H9 (cell line): ENCODE measurements at regions not wholly inside any gene's neighbourhood (a gene's known extent, or its start where the extent isn't known, plus 50 kb on each side); places are given as distances from the start of the nearest gene placed in this dataset.

Experiments
- DNase-seq: peaks from one replicate; pipeline ENCODE4 v3.0.0-alpha.2; 2017
- H2AFZ ChIP-seq: one replicate; pipeline ENCODE4 v1.6.1; 2013; ENCODE audit warnings: mild to moderate bottlenecking, low read length, control low read depth, moderate library complexity
- H2AK5ac ChIP-seq: 2 replicates; pipeline ENCODE4 v1.6.1; 2013; ENCODE audit warnings: low read length, control low read depth, mixed read lengths; ENCODE audit not compliant: insufficient read length
- H2BK120ac ChIP-seq: one replicate; pipeline ENCODE4 v1.6.1; 2013; ENCODE audit warnings: low read depth, mild to moderate bottlenecking, low read length, control low read depth, inconsistent platforms; ENCODE audit not compliant: poor library complexity, severe bottlenecking
- H2BK12ac ChIP-seq: 2 replicates; pipeline ENCODE4 v1.6.1; 2013; ENCODE audit warnings: low read length, control low read depth, mixed read lengths, low read depth; ENCODE audit not compliant: insufficient read length
- H2BK15ac ChIP-seq: 2 replicates; pipeline ENCODE4 v1.6.1; 2013; ENCODE audit warnings: low read depth, low read length, control low read depth
- H2BK20ac ChIP-seq: one replicate; pipeline ENCODE4 v1.6.1; 2013; ENCODE audit warnings: low read depth, mild to moderate bottlenecking, low read length, control low read depth, inconsistent platforms; ENCODE audit not compliant: poor library complexity, severe bottlenecking
- H2BK5ac ChIP-seq: 2 replicates; pipeline ENCODE4 v1.6.1; 2013; ENCODE audit warnings: low read length, control low read depth, mixed read lengths; ENCODE audit not compliant: insufficient read length
- H3K14ac ChIP-seq: 2 replicates; pipeline ENCODE4 v1.6.1; 2013; ENCODE audit warnings: low read length, control low read depth; ENCODE audit not compliant: insufficient read depth
- H3K18ac ChIP-seq: 2 replicates; pipeline ENCODE4 v1.6.1; 2013; ENCODE audit warnings: low read depth, mild to moderate bottlenecking, mixed read lengths, low read length, control low read depth; ENCODE audit not compliant: insufficient read length
- H3K23ac ChIP-seq: 2 replicates; pipeline ENCODE4 v1.6.1; 2013; ENCODE audit warnings: low read length, control low read depth, mixed read lengths, low read depth; ENCODE audit not compliant: insufficient read length
- H3K23me2 ChIP-seq: 2 replicates; pipeline ENCODE4 v1.6.1; 2013; ENCODE audit warnings: low read depth, mild to moderate bottlenecking, mixed read lengths, low read length, control low read depth; ENCODE audit not compliant: insufficient read length, poor library complexity, severe bottlenecking
- H3K27ac ChIP-seq: 2 replicates; pipeline ENCODE4 v1.5.1; 2013; ENCODE audit warnings: low read length, control low read depth, mixed read lengths, low read depth; ENCODE audit not compliant: insufficient read length
- H3K27me3 ChIP-seq: 2 replicates; pipeline ENCODE4 v1.6.1; 2013; ENCODE audit warnings: low read length, control low read depth, inconsistent platforms; ENCODE audit not compliant: insufficient read depth
- H3K4ac ChIP-seq: 2 replicates; pipeline ENCODE4 v1.6.1; 2013; ENCODE audit warnings: low read depth, mild to moderate bottlenecking, control low read depth, inconsistent platforms, low read length, moderate library complexity
- H3K4me1 ChIP-seq: 2 replicates; pipeline ENCODE4 v1.6.1; 2013; ENCODE audit warnings: low read length, control low read depth, inconsistent platforms; ENCODE audit not compliant: insufficient read depth
- H3K4me2 ChIP-seq: 2 replicates; pipeline ENCODE4 v1.6.1; 2013; ENCODE audit warnings: low read length, control low read depth, mixed read lengths; ENCODE audit not compliant: insufficient read length, insufficient read depth
- H3K56ac ChIP-seq: 2 replicates; pipeline ENCODE4 v1.6.1; 2013; ENCODE audit warnings: low read depth, mild to moderate bottlenecking, mixed read lengths, low read length, control low read depth; ENCODE audit not compliant: insufficient read length
- H3K79me1 ChIP-seq: 2 replicates; pipeline ENCODE4 v1.6.1; 2013; ENCODE audit warnings: low read depth, mild to moderate bottlenecking, moderate library complexity, low read length, control low read depth, inconsistent platforms; ENCODE audit not compliant: insufficient read depth, poor library complexity, severe bottlenecking
- H3K79me2 ChIP-seq: 2 replicates; pipeline ENCODE4 v1.6.1; 2013; ENCODE audit warnings: low read length, control low read depth, inconsistent platforms; ENCODE audit not compliant: insufficient read depth
- H3K9ac ChIP-seq: 2 replicates; pipeline ENCODE4 v1.6.1; 2013; ENCODE audit warnings: low read length, control low read depth, mixed read lengths; ENCODE audit not compliant: insufficient read length; ENCODE audit errors: extremely low read depth
- H3K9me3 ChIP-seq: one replicate; pipeline ENCODE4 v1.6.1; 2013; ENCODE audit warnings: low read depth, low read length, inconsistent platforms; ENCODE audit not compliant: control insufficient read depth
- H3T11ph ChIP-seq: one replicate; pipeline ENCODE4 v1.6.1; 2013; ENCODE audit warnings: mild to moderate bottlenecking, low read length, control low read depth, inconsistent platforms
- H4K20me1 ChIP-seq: one replicate; pipeline ENCODE4 v1.6.1; 2013; ENCODE audit not compliant: control insufficient read depth, insufficient read length, insufficient read depth
- H4K5ac ChIP-seq: 2 replicates; pipeline ENCODE4 v1.6.1; 2013; ENCODE audit warnings: low read depth, mild to moderate bottlenecking, mixed read lengths, low read length, control low read depth; ENCODE audit not compliant: insufficient read length
- H4K8ac ChIP-seq: replicated peaks from 2 replicates; pipeline ENCODE4 v1.6.1; 2013; ENCODE audit warnings: low read length, control low read depth, mixed read lengths, low read depth; ENCODE audit not compliant: insufficient read length
- H4K91ac ChIP-seq: 2 replicates; pipeline ENCODE4 v1.6.1; 2013; ENCODE audit warnings: low read depth, mild to moderate bottlenecking, moderate library complexity, mixed read lengths, low read length, control low read depth; ENCODE audit not compliant: insufficient read length
- H3K27ac Mint-ChIP-seq, 3 experiments: 2 replicates in 2 of 3; 3 replicates in 1 of 3; pipeline ENCODE4 v1.8.0; 2020 to 2021; ENCODE audit warnings: mixed read lengths in 3 of 3, mild to moderate bottlenecking in 1 of 3, moderate library complexity in 1 of 3
- H3K27me3 Mint-ChIP-seq: 2 replicates; pipeline ENCODE4 v1.8.0; 2021; ENCODE audit warnings: low read depth, mild to moderate bottlenecking, moderate library complexity, mixed read lengths
- H3K36me3 Mint-ChIP-seq, 3 experiments: 2 replicates in 2 of 3; 3 replicates in 1 of 3; pipeline ENCODE4 v1.8.0; 2020 to 2021; ENCODE audit warnings: low read depth in 3 of 3, mixed read lengths in 3 of 3; ENCODE audit not compliant: insufficient read depth in 1 of 3
- H3K4me1 Mint-ChIP-seq, 2 experiments: 2 replicates each; pipeline ENCODE4 v1.8.0; 2020; ENCODE audit warnings: mixed read lengths in 2 of 2
- H3K4me3 Mint-ChIP-seq, 2 experiments: 2 replicates in 1 of 2; 3 replicates in 1 of 2; pipeline ENCODE4 v1.8.0; 2020 to 2021; ENCODE audit warnings: mild to moderate bottlenecking in 2 of 2, mixed read lengths in 2 of 2, moderate library complexity in 1 of 2
- H3K9me3 Mint-ChIP-seq, 2 experiments: 2 replicates in 1 of 2; 3 replicates in 1 of 2; pipeline ENCODE4 v1.8.0; 2020; ENCODE audit warnings: mild to moderate bottlenecking in 2 of 2, mixed read lengths in 2 of 2, moderate library complexity in 1 of 2
- CTCF ChIP-seq: fragments of 200-600 bp; sonication (generic); conservative IDR thresholded peaks from 3 replicates; pipeline ENCODE4 v1.8.0; 2021; ENCODE audit warnings: antibody characterized with exemption, mild to moderate bottlenecking
- WGBS: extraction: QIAGEN DNeasy Blood & Tissue Kit; methylation state at CpG from one replicate; pipeline ENCODE4 v1.1.7; 2013; ENCODE audit warnings: missing lambda C conversion rate, low lambda C conversion rate, mixed read lengths; ENCODE audit not compliant: insufficient read length; ENCODE audit errors: extremely low coverage; 5-methylcytosine and 5-hydroxymethylcytosine counted together

DNA sequence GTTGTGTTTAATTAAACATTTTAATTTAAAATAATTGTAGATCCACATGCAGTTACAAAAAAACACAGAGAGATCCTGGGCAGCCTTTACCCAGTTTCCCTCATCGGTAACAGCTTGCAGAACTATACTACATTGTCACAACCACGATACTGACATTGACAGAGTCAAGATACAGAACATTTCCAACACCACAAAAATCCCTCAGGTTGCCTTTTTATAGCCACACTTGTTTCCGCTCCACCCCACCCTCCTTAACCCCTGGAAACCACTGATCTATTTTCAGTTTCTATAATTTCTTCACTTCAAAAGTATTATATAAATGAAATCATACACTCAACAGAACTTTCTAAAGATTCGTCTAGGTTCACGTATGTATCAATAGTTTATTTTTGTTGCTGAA, 458.8 kb upstream of the SOX5 start:
- H3K56ac ChIP-seq, result no peak overlapping the region
- peaks cover 8% of the 10 kb centered on the region in 2 experiments for H3K4me1 Mint-ChIP-seq
- no peaks in the 10 kb centered on the region for H3K79me2 ChIP-seq
- H3T11ph ChIP-seq, result no peak overlapping the region
- H2BK120ac ChIP-seq, result no peak overlapping the region
- no peaks in the 10 kb centered on the region for H3K27me3 ChIP-seq
- no peaks in the 10 kb centered on the region; a peak in 1 of 7 replicates for H3K36me3 Mint-ChIP-seq
- no peak for DNase-seq
- no peak overlapping the region for H3K18ac ChIP-seq
- no peak for TF ChIP-seq CTCF
- H3K9me3 ChIP-seq, result no peaks in the 10 kb centered on the region
- H4K5ac ChIP-seq, result no peak overlapping the region
- no peak overlapping the region for H2AFZ ChIP-seq
- H3K9ac ChIP-seq, result no peak overlapping the region
- no peak overlapping the region for H3K27ac Mint-ChIP-seq
- H3K79me1 ChIP-seq, result no peaks in the 10 kb centered on the region
- H2BK5ac ChIP-seq, result no peak overlapping the region
- no peak overlapping the region for H3K23ac ChIP-seq
- H4K20me1 ChIP-seq, result no peaks in the 10 kb centered on the region
- H2BK12ac ChIP-seq, result no peak overlapping the region
- no peak overlapping the region for H4K91ac ChIP-seq
- no peaks in the 10 kb centered on the region for H3K27me3 Mint-ChIP-seq
- peaks cover 3% of the 10 kb centered on the region; the same call in 1 of the 2 replicates for H3K4me1 ChIP-seq
- H3K27ac ChIP-seq, result no peak overlapping the region
- no peak overlapping the region for H3K4ac ChIP-seq
- no CpG with 5 or more reads among the region's 5 CpGs for WGBS
- H3K9me3 Mint-ChIP-seq, result no peaks in the 10 kb centered on the region
- H3K14ac ChIP-seq, result no peak overlapping the region
- H3K4me2 ChIP-seq, result no peak overlapping the region
- H3K23me2 ChIP-seq, result no peaks in the 10 kb centered on the region
- no peak overlapping the region for H4K8ac ChIP-seq
- H2AK5ac ChIP-seq, result no peak overlapping the region
- H2BK20ac ChIP-seq, result no peak overlapping the region
- H3K4me3 Mint-ChIP-seq, result no peak overlapping the region
- H2BK15ac ChIP-seq, result no peak overlapping the region
